ENCODE measurements at regions not wholly inside any gene's neighbourhood (a gene's known extent, or its start where the extent isn't known, plus 50 kb on each side); places are given as distances from the start of the nearest gene placed in this dataset.

DNA sequence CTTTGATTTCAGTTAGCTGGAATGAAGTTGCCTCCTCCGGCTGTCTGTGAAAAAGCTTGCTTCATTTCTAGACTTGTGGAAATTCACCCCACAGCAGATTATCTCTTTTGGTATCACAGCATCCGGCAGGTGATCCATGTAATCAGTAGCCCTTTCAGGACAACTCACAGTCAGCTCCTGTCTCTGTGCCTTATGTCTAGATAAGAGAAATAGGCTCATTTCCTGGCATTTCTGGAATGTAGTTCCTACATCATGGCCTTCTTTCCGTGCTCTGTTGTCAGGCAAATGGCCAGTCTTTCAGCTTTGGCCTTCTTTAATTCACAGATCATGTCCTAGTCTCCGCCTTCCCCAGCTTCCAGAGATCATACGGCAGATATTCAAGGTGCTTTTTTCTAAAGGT lies 455.4 kb downstream of the NUP35 start:
- no peak overlapping the region for H3K4me3 ChIP-seq
- intact Hi-C loops (cut with DNase I), result no loop called here
- TF ChIP-seq EP300 (IDR thresholded peaks at IDR 0.05) (no peak), POLR2A (IDR thresholded peaks at IDR 0.05; ENCODE audit: low read depth) (no peak), POLR2AphosphoS5 (IDR thresholded peaks at IDR 0.05) (no peak)
- TF ChIP-seq, protein P1, sequence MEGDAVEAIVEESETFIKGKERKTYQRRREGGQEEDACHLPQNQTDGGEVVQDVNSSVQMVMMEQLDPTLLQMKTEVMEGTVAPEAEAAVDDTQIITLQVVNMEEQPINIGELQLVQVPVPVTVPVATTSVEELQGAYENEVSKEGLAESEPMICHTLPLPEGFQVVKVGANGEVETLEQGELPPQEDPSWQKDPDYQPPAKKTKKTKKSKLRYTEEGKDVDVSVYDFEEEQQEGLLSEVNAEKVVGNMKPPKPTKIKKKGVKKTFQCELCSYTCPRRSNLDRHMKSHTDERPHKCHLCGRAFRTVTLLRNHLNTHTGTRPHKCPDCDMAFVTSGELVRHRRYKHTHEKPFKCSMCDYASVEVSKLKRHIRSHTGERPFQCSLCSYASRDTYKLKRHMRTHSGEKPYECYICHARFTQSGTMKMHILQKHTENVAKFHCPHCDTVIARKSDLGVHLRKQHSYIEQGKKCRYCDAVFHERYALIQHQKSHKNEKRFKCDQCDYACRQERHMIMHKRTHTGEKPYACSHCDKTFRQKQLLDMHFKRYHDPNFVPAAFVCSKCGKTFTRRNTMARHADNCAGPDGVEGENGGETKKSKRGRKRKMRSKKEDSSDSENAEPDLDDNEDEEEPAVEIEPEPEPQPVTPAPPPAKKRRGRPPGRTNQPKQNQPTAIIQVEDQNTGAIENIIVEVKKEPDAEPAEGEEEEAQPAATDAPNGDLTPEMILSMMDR (IDR thresholded peaks at IDR 0.05), result no peak
- 65% methylated on average over 5 of the region's 5 CpGs for WGBS
- H3K36me3 ChIP-seq, result no peaks in the 10 kb centered on the region
- no peak overlapping the region for H3K27ac ChIP-seq (replicated peaks in 1 of 4)
- H3K27me3 ChIP-seq, result no peaks in the 10 kb centered on the region
- no peaks in the 10 kb centered on the region for H3K4me1 ChIP-seq
- no peak for DNase-seq (ENCODE audit: extremely low spot score)
- H3K9me3 ChIP-seq, result no peaks in the 10 kb centered on the region

DNA sequence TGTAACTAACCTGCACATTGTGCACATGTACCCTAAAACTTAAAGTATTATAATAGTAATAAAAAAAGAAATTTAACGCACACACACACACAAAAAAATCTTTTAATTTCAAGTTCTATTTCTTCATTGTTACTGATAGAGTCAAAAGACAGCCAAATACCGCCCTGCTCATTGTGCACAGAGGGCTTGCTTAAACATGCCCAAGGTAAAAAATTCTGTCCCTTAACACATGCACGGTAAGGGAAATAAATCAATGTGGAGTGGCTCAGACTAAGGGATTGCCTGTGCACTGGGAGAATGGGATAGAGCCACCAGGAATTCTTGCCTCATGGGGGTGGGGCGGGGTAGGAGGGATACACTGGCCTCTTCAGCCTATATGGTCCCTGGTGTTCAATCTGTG lies 468.0 kb downstream of the NUP35 start:
- Histone ChIP-seq H3K27me3 (no peaks in the 10 kb centered on the region), H3K9me3 (no peaks in the 10 kb centered on the region), H3K4me3 (no peak overlapping the region), H3K4me1 (no peaks in the 10 kb centered on the region), H3K27ac (replicated peaks in 1 of 4) (no peak overlapping the region), H3K36me3 (no peaks in the 10 kb centered on the region)
- intact Hi-C loops (cut with DNase I), result no loop called here
- 87% methylated on average over 4 of the region's 4 CpGs for WGBS
- DNase-seq (ENCODE audit: extremely low spot score), result no peak
- TF ChIP-seq POLR2A (IDR thresholded peaks at IDR 0.05; ENCODE audit: low read depth) (no peak), EP300 (IDR thresholded peaks at IDR 0.05) (no peak), POLR2AphosphoS5 (IDR thresholded peaks at IDR 0.05) (no peak)
- TF ChIP-seq, protein P1 (IDR thresholded peaks at IDR 0.05), result no peak

GRCh38 chr2:183594150-183594549 lies 469.9 kb downstream of the NUP35 start:
- H3K4me1 ChIP-seq, result no peaks in the 10 kb centered on the region
- no peak overlapping the region for H3K27ac ChIP-seq (replicated peaks in 1 of 4)
- WGBS, result 71% methylated on average over 1 of the region's 1 CpG
- no peak for DNase-seq (ENCODE audit: extremely low spot score)
- no peaks in the 10 kb centered on the region for H3K36me3 ChIP-seq
- H3K27me3 ChIP-seq, result no peaks in the 10 kb centered on the region
- intact Hi-C loops (cut with DNase I), result no loop called here
- no peaks in the 10 kb centered on the region for H3K9me3 ChIP-seq
- no peak overlapping the region for H3K4me3 ChIP-seq
- TF ChIP-seq, protein P1 (IDR thresholded peaks at IDR 0.05), result no peak
- no peak for TF ChIP-seq POLR2AphosphoS5 (IDR thresholded peaks at IDR 0.05)
- no peak for TF ChIP-seq EP300 (IDR thresholded peaks at IDR 0.05)
- TF ChIP-seq POLR2A (IDR thresholded peaks at IDR 0.05; ENCODE audit: low read depth), result no peak

GRCh38 chr2:183597841-183598240 lies 473.6 kb downstream of the NUP35 start:
- no peaks in the 10 kb centered on the region for H3K36me3 ChIP-seq
- H3K4me3 ChIP-seq, result no peak overlapping the region
- WGBS, result 69% methylated on average over 1 of the region's 1 CpG
- no peaks in the 10 kb centered on the region for H3K9me3 ChIP-seq
- TF ChIP-seq, protein P1 (IDR thresholded peaks at IDR 0.05), result no peak
- no peak for TF ChIP-seq EP300 (IDR thresholded peaks at IDR 0.05)
- no peak for TF ChIP-seq POLR2A (IDR thresholded peaks at IDR 0.05; ENCODE audit: low read depth)
- TF ChIP-seq POLR2AphosphoS5 (IDR thresholded peaks at IDR 0.05), result no peak
- no peak for DNase-seq (ENCODE audit: extremely low spot score)
- H3K27me3 ChIP-seq, result no peaks in the 10 kb centered on the region
- no peaks in the 10 kb centered on the region for H3K4me1 ChIP-seq
- no peak overlapping the region for H3K27ac ChIP-seq (replicated peaks in 1 of 4)
- intact Hi-C loops (cut with DNase I), result no loop called here

GRCh38 chr2:183604065-183604464 lies 479.8 kb downstream of the NUP35 start:
- H3K27me3 ChIP-seq, result no peaks in the 10 kb centered on the region
- no peaks in the 10 kb centered on the region for H3K9me3 ChIP-seq
- H3K27ac ChIP-seq (replicated peaks in 1 of 4), result no peak overlapping the region
- DNase-seq (ENCODE audit: extremely low spot score), result no peak
- intact Hi-C loops (cut with DNase I), result no loop called here
- TF ChIP-seq POLR2AphosphoS5 (IDR thresholded peaks at IDR 0.05) (no peak), EP300 (IDR thresholded peaks at IDR 0.05) (no peak), POLR2A (IDR thresholded peaks at IDR 0.05; ENCODE audit: low read depth) (no peak)
- TF ChIP-seq, protein P1 (IDR thresholded peaks at IDR 0.05), result no peak
- WGBS, result 66% methylated on average over 5 of the region's 5 CpGs
- H3K4me1 ChIP-seq, result no peaks in the 10 kb centered on the region
- H3K4me3 ChIP-seq, result no peak overlapping the region
- no peaks in the 10 kb centered on the region for H3K36me3 ChIP-seq

All from esophagus muscularis mucosa (tissue), 4 donors.